HFFc6 (cell line): ENCODE measurements at regions not wholly inside any gene's neighbourhood (a gene's known extent, or its start where the extent isn't known, plus 50 kb on each side); places are given as distances from the start of the nearest gene placed in this dataset.
A peak's percentile ranks its signal among the peaks of the same experiment; 100 is the strongest.

Source experiments
- DNase-seq: peaks from one replicate; pipeline ENCODE4 v3.0.0-alpha.2; 2018
- H3K27ac Mint-ChIP-seq: 2 replicates; pipeline ENCODE4 v1.8.0; 2020; ENCODE audit warnings: mild to moderate bottlenecking, mixed read lengths
- H3K27me3 Mint-ChIP-seq: 2 replicates; pipeline ENCODE4 v1.8.0; 2021; ENCODE audit warnings: mild to moderate bottlenecking, moderate library complexity, mixed read lengths; ENCODE audit not compliant: insufficient read depth
- H3K36me3 Mint-ChIP-seq: 2 replicates; pipeline ENCODE4 v1.8.0; 2021; ENCODE audit warnings: low read depth, mixed read lengths
- H3K4me1 Mint-ChIP-seq: 2 replicates; pipeline ENCODE4 v1.8.0; 2020; ENCODE audit warnings: low read depth, mixed read lengths
- H3K4me3 Mint-ChIP-seq: 2 replicates; pipeline ENCODE4 v1.8.0; 2020; ENCODE audit warnings: mild to moderate bottlenecking, moderate library complexity, mixed read lengths
- H3K9me3 Mint-ChIP-seq: 2 replicates; pipeline ENCODE4 v1.8.0; 2020; ENCODE audit warnings: mild to moderate bottlenecking, mixed read lengths
- CTCF ChIP-seq: fragments of 200-600 bp; sonication (generic); IDR thresholded peaks from 2 replicates; pipeline ENCODE4 v1.5.0; 2021; ENCODE audit warnings: antibody characterized with exemption, mild to moderate bottlenecking

GRCh38 chr19:31141301-31141700 lies 207.9 kb downstream of the TSHZ3 start:
- Mint-ChIP-seq H3K36me3 (peaks cover 11% of the 10 kb centered on the region), H3K27ac (peak overlapping the region; percentile 97), H3K9me3 (no peaks in the 10 kb centered on the region), H3K27me3 (no peaks in the 10 kb centered on the region; the same call in none of the 2 replicates), H3K4me1 (peaks cover 52% of the 10 kb centered on the region), H3K4me3 (peak overlapping the region; percentile 36)
- DNase-seq: no peak
- no peak for TF ChIP-seq CTCF

GRCh38 chr19:31140717-31141116 lies 208.5 kb downstream of the TSHZ3 start:
- H3K4me3 Mint-ChIP-seq: peak overlapping the region; percentile 36
- H3K36me3 Mint-ChIP-seq: peaks cover 11% of the 10 kb centered on the region
- TF ChIP-seq CTCF: peak; percentile 29; the same call in 1 of the 2 replicates
- peak; percentile 51 for DNase-seq
- H3K9me3 Mint-ChIP-seq: no peaks in the 10 kb centered on the region
- H3K27me3 Mint-ChIP-seq: no peaks in the 10 kb centered on the region; the same call in none of the 2 replicates
- H3K4me1 Mint-ChIP-seq: peaks cover 57% of the 10 kb centered on the region
- peak overlapping the region; percentile 97 for H3K27ac Mint-ChIP-seq

- H3K27me3 Mint-ChIP-seq: no peaks in the 10 kb centered on the region; the same call in none of the 2 replicates
- peak; percentile 87 for DNase-seq
- peaks cover 11% of the 10 kb centered on the region for H3K36me3 Mint-ChIP-seq
- H3K9me3 Mint-ChIP-seq: no peaks in the 10 kb centered on the region
- TF ChIP-seq CTCF: no peak
- H3K27ac Mint-ChIP-seq: peak overlapping the region; percentile 97
- peak overlapping the region; percentile 59 for H3K4me3 Mint-ChIP-seq
- peaks cover 65% of the 10 kb centered on the region for H3K4me1 Mint-ChIP-seq
Measured at GRCh38 chr19:31139871-31140505, 209.2 kb downstream of the TSHZ3 start.

GRCh38 chr19:31138077-31138476 lies 211.2 kb downstream of the TSHZ3 start:
- H3K27ac Mint-ChIP-seq: peak overlapping the region; percentile 97; the same call in 1 of the 2 replicates
- H3K9me3 Mint-ChIP-seq: no peaks in the 10 kb centered on the region
- DNase-seq: no peak
- no peak for TF ChIP-seq CTCF
- H3K4me1 Mint-ChIP-seq: peaks cover 66% of the 10 kb centered on the region
- peaks cover 11% of the 10 kb centered on the region for H3K36me3 Mint-ChIP-seq
- H3K27me3 Mint-ChIP-seq: no peaks in the 10 kb centered on the region; the same call in 1 of the 2 replicates
- no peak overlapping the region for H3K4me3 Mint-ChIP-seq

GRCh38 chr19:31135841-31136240 lies 213.4 kb downstream of the TSHZ3 start:
- Mint-ChIP-seq H3K4me1 (peaks cover 63% of the 10 kb centered on the region), H3K27ac (peak overlapping the region; percentile 3; the same call in 1 of the 2 replicates), H3K9me3 (no peaks in the 10 kb centered on the region), H3K36me3 (peaks cover 11% of the 10 kb centered on the region), H3K4me3 (no peak overlapping the region), H3K27me3 (no peaks in the 10 kb centered on the region; the same call in 1 of the 2 replicates)
- peak; percentile 78 for DNase-seq
- no peak for TF ChIP-seq CTCF
